Inflammatory macrophage treated with lipopolysaccharide for 4 hours (primary cell): ENCODE measurements at regions not wholly inside any gene's neighbourhood (a gene's known extent, or its start where the extent isn't known, plus 50 kb on each side); places are given as distances from the start of the nearest gene placed in this dataset.
A peak's percentile ranks its signal among the peaks of the same experiment; 100 is the strongest.
"Not testable (repeated sequence)": the region's sequence is repeated elsewhere in the genome, so short reads cannot be mapped to it uniquely, and the experiment has no call there.

ENCODE experiments used
- DNase-seq: peaks from one replicate; pipeline ENCODE4 v3.0.0-alpha.2; 2020

DNA sequence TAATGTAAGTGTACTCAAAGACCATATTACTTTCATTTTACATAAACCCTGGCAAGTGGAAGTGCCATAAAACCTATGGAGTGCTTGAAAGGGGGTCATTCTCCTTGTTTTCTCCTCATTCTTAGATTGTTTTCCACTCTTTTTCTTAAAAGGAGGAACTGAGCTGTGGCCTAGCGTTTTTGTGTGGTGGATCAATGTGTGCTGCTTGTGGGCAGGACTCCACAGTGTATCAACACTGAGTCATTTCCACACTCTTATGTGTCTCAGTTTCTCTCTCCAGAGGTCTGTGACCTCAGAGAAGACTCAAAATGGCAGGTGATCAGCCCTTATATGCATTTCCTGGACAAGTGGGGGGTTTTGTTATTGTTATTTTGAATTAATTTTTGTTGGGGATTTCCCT is 516.1 kb upstream of the CDH10 start:
- no peak for DNase-seq

DNA sequence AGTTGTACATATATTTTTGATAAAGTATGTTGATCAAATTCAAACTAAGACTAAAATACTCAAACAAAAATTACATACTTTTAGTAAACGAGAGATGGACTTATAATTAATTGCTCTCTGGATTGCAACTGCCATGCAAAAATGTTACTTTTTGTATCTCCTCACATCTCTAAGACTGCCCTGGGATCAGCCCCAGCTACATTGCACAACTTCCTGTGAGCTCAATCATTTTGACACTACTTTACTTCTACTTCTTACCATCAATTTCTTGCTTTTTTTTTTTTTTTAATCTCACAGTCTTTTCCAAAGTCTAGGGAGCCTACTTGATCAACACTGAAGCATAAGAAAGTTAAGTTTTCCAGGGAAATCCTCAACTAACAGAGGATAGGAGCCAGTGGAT is 506.0 kb upstream of the CDH10 start:
- DNase-seq: no peak

DNA sequence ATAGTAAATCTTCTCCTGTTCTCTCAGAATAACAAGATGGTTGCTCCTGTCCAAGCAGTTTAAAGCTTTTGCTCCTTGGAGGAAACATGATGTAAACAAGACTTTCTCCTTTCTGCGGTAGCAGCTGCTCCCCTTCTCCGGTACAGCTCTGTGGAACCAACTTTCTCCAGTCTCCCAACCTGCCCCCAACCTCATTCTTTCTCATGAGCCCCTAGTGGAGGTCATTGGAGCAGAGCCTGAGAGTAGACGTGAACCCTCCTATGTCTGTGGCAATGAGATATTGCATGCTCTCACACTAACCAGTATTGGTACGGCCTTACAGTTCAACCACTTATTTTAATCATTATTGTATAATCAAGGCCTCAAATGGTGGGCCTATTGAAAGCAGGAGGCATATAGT is 483.8 kb upstream of the CDH10 start:
- DNase-seq: no peak

DNA sequence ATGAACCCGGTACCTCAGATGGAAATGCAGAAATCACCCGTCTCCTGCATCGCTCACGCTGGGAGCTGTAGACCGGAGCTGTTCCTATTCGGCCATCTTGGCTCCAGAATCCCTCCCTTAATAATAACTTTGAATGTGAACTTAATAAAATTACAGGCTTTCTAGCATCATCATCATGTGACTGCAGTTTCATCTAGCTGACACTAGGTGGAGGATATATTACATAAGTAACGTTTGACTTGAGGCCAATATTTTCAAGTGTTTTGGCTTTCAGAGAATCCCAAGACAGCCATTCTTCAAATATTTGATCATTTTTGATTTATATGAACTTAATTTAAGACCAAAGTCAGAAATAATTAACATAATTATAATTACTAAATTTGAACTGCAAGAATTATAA is 474.9 kb upstream of the CDH10 start:
- DNase-seq: peak; percentile 12

DNA sequence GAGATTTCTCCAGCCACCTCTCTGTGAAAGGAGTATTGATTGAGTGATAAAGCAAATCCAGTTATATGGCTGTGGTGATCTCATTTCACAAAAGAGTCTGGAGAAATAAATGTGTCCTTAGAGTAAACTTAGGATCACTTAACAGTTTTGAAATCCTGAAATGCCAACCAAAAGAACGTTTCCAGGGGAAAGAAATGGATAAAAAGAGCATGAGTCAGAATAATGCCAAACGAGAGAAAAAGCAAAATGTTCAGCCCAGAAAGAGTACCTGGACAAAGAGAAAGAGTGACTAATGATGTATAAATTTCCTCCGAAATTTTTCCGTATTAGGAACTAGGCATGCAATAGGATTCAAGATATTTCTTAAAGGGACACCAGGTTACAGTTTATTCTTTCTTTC is 463.1 kb upstream of the CDH10 start:
- no peak for DNase-seq

DNA sequence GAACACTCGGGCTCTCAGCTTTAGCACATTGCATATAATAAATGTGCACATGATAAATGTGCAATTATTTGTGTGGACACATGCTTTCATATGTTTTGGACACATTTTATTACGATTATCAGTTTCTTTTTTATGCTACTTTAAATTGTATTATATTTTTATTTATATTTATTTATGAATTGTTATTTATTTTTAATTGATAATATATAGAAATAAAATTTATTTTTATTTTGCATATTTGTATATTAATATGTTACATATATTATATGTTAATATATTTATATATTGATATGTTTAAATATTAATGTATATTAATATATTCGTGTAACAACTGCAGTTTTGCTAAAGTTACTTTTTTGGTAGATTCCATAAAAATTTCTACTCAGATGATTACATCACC is 454.8 kb upstream of the CDH10 start:
- DNase-seq: no peak

DNA sequence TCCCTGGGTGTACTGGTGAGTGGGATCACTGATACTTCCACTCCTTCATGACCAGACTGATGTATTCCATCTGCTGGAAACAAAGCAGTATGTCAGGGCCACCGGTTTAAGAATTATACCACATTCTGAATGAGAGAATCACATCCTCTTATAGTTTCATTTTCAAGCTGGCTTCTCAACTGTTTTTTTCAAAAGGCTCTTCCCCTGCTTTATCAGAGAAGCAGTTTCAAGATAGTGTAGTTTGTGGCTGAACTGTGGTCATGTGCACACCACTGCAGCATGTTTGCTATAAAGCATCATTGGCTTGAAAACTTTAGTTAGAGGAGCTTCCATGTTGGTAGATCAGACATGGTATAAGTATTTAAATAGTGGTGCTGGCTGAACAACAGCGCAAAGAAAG is 450.5 kb upstream of the CDH10 start:
- DNase-seq: no peak

DNA sequence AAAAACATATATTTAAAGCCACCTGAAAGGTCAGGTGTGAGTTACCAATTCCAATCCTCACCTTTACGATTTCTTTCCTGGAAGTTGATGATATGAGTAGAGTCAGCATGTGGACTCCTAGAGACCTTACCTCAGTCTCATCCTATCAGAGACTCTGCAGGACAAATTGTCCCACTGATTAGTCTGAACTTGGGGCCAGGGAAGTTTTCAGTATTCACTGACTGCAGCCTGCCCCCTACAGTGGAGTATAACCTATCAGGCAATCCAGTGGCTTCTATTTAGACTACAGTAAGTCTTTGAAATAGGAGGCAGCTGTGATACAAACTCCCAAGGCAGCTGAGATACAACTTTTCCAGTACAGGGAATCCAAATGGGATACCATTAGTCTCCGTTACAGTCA is 449.4 kb upstream of the CDH10 start:
- DNase-seq: no peak

DNA sequence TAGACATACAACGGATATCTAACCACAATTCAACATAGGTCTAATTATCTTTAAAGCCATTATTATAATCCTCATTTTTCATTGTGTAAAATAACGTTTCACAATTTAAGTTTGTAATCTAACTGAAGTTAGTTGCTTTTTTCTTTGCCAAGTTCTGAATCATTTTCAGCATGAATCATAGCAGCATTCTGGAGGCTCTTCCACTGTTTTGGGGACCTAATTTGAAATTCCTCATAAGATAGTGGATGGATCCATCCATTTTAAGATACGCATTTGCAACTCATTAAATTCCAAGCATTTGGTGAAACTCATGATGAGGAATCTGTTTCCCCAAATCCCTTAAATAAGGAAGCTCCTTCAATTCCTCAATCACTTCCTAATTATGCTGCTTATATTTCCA is 447.1 kb upstream of the CDH10 start:
- DNase-seq: no peak

DNA sequence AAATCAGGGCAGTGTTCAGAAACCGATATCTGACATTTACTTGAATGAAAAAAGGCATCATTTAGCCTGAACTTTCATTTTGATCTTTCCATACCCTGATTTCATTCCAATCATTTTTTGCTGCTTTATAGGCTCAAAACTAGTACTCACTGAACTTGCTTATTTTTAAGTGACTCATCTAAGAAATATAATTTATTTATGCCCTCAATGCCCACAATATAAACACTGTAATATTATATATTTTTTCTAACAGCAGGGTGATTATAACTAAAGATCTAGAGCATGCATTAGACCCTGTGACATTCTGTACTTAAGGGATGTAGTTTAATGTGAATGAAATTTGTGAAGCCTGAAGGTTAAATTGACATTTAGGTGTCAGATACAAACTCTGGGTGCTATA is 446.1 kb upstream of the CDH10 start:
- DNase-seq: no peak

DNA sequence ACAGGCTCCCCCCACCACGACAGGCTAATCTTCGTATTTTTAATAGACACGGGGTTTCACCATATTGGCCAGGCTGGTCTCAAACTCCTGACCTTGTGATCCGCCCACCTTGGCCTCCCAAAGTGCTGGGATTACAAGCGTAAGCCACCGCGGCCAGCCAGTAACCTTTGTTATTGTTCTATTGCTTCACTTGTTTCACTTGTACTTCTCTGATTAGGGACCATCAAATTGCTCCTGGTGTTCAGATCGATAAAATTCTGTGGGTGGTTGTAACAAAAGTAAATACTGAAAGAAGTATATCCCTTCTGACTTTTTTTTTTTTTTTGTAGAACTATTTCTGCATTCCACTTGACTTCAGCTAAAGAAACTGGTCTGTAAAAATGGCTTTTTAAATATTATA is 445.5 kb upstream of the CDH10 start:
- DNase-seq: no peak

DNA sequence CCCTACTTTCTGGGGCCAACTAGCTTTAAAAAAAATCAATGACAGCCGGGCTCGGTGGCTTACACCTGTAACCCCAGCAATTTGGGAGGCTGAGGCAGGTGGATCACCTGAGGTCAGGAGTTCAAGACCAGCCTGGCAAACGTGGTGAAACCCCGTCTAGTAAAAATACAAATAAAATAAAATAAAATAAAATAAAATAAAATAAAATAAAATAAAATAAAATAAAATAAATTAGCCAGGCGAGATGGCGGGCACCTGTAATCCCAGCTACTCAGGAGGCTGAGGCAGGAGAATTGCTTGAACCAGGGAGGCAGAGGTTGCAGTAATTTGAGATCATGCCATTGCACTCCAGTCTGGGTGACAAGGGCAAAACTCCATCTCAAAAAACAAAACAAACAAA is 443.9 kb upstream of the CDH10 start:
- not testable (repeated sequence) for DNase-seq

DNA sequence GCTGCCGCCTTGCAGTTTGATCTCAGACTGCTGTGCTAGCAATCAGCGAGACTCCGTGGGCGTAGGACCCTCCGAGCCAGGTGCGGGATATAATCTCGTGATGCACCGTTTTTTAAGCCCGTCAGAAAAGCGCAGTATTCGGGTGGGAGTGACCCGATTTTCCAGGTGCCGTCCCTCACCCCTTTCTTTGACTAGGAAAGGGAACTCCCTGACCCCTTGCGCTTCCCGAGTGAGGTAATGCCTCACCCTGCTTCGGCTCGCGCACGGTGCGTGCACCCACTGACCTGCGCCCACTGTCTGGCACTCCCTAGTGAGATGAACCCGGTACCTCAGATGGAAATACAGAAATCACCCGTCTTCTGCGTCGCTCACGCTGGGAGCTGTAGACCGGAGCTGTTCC is 438.5 kb upstream of the CDH10 start:
- DNase-seq: not testable (repeated sequence)

DNA sequence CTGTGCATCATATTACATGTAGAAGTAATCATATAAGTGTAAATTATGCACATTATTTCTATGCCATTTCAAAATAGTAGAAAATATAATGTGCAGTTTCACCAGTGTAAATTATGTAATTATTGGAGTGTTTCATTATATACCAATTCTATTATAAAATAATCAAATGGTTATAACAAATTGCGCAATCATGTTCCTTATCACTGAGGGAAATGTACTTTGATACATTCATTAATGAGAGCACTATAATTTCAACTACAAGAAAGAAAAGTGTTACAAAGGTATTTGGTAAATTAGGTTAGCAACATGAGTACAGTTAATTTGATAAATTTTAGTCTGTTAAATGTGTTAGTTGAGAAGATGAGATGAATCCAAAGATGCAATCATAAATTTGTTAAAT is 421.5 kb upstream of the CDH10 start:
- DNase-seq: no peak

DNA sequence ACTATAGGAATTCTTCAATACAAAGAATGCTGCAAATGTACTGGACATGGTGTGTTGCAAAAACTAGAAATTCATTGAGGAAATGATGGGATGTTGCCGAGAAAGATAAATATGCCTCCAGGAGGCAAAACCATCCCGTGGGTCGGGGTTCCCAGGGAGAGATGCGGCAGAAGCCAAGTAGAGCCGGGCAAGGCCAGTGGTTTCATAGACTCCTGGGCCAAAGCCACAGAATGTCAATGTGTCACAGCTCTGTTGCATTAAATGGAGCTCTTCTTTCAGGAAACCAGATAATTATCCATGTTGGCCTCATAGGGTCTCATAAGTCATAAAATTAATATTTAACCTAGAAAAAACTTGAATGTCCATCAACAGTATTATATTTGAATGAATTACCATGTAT is 419.5 kb upstream of the CDH10 start:
- no peak for DNase-seq

DNA sequence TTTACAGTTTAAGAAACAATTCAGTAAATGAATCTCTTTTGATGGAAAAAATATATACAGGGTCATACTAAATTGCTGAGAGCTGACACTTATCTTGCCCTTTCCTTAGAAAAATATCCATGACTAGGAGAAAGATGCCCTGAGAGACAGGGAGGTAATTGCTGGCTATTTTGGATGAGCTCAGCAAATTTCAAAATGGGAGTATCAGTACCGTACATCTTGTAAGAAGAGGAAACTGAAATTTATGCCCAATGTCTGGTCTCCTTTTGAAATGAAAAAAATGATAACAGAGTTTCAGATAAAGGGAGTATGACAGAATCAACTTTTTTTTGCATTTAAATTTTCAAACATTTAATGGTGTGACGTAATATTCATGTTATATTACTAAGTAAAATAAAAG is 415.8 kb upstream of the CDH10 start:
- DNase-seq: no peak

DNA sequence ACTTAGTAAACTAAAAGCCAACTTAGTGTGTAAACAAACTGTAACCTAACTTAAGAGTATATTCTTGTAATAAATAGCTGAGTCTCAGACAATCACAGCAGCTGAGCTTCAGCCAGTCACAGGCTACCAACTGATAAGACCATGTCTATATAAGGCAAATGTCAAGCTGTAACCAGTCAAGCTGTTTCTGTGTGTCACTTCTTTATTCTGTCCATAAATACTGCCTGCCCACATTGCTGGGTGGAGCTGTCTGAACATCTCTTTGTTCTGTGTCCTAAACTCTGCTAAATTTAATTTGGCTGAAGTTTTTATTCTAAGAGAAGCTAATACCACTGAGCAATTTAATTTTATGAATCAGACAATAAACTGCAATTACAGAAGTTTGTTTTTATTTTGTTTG is 412.1 kb upstream of the CDH10 start:
- no peak for DNase-seq

DNA sequence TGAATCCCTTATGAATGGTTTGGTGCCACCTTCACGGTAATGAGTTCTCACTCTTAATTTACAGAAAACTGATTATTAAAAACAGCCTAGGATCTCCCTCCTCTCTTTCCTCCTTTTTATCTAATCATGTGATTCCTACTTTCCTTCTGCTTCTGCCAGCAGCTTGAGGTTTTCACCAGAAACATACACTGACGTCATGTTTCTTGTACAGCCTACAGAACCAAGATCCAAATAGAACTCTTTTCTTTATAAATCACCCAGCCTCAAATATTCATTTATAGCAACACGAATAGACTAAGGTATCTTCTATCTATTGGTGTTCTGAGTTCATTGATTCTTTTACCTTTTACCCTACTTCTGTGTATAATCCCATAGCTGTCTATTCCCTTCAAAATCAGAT is 388.9 kb upstream of the CDH10 start:
- no peak for DNase-seq

DNA sequence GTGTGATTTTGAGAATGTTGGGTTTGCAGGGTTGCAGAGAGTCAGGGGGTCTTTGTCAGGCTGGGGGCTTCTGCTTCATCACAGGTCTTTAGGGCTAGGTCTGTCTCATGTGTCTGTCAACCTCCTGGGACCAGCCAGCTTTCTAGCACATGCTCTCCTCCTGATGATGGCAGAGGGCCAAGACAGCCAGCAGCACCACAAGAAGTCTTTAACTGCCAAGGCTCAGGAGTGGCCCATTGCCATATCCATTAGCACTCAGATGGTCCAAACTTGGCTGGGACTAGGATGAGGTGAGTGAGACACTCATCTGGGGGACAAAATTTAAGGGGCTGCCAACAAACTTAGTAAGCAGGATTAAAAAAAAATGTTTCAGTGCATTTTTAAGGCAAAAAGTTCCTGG is 384.2 kb upstream of the CDH10 start:
- DNase-seq: no peak

DNA sequence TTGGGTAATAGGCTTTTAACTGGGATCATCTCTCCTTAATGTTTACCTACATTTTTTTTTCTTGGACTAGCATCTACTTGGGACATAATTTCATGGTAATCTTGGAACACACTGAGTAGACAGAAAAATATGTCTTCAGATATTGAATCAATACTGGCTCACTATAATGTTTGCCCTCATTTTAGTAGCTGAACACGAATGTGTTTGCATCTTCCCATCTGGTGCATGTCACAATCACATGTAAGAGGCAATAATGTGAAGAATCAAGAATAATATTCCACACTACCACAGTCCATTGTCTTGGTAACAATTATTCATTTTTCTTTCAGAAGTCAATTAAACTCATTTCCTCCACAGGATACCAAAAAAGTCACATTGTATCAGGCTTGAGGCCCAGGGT is 382.7 kb upstream of the CDH10 start:
- no peak for DNase-seq

DNA sequence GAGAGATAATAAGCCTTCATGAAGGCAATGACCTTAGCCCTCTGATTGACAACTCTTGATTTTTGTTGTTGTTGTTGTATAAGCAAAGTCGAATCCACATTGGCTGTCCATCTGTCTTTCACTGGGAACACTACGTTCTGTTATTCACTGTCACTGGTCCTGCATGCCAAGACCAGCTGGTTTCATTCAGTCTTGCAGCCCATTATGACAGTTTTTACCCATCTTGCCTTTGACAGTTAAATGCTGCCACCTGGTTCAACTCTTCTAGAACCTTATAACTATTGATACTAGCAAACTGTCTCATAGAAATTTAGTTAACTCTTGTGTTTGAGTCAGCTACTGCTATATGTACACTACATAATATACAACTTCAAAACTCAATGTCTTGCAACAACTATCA is 382.3 kb upstream of the CDH10 start:
- no peak for DNase-seq

DNA sequence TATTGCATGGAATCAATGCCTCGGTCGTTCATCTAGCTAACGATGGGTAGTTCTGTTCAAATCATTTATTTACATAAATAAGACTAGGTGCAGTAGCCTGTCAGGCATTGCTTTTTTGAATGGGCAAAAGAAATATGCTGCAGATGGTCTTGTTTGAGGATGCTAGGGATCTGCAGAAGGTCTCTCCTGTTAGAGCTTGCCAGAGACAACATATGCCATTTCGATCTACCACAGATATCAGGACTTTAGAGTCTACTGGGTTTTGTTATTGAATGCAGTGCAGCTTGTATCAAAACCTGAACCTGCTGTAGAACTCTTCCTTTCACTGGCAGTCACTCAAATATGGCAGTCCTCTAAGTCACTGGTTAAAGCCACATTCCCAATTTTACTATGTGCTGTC is 381.1 kb upstream of the CDH10 start:
- no peak for DNase-seq

DNA sequence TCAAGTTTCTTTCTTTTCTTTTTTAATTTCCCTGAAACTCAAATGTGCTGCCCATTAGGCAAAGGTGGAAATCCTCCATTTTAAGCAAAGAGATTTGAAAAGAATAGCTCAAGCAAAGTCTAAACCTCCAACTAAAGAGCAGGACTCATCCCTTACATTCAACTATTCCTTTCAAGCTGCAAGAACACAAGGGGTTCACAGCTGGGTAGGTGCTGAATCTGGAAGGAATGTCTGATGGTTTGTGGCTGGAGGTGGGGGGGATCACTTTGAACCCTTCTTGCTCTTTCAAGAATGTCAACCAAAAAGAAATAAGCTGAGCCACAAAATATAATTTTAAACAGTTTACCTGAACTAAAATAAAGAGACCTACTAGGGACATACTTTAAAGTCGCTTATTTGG is 375.7 kb upstream of the CDH10 start:
- no peak for DNase-seq

DNA sequence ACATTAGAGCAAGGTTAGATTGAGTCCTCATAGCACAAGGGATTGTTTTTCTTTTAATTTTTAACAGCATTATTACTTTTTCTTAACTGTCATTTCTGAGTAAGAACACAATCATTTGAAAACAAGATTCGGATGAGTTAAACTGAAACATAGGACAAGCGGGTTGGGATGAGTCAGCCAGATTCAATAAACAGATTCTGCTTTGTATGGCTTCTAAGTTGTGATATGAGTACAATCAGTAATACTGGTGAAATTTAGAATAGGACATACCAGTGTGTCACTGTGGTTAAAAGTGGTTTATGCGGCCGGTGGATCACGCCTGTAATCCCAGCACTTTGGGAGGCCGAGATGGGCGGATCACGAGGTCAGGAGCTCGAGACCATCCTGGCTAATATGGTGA is 364.3 kb upstream of the CDH10 start:
- no peak for DNase-seq

DNA sequence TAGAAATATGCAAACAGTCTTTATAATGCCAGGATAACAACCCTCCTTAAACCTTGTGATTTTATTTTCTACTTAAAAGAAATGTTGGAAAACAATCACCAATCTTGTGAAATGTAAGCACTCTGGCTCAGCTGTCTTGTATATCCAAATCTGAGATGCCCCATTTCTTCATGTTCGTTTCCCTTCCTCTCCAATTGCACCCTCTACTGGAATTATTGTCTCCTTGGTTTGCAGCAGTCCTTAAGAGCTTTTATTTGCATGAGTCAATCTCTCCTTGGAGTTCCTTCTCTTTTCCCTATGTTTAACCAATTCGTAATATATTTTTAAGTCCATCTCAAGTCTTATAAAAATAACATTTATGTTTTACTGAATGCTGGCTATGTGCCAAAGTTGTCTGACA is 362.0 kb upstream of the CDH10 start:
- DNase-seq: no peak

DNA sequence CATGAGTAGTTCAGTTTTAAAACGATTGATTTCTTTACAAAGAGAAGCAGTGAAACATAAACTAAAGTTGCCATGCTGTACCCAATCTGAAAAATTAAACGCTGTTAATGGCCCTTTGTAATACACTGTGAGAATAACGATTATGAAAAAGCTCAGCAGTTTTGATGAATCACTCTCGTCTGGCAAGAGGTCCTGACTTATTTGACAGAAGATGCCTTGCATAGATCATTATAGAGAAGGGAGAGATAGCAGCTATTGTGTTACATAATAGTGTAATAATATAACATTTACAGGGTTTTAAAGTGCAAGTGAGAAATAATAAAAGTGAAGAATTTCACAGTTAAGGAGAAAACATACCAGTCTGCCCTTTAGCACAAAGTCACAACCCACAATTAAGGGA is 361.5 kb upstream of the CDH10 start:
- DNase-seq: no peak

DNA sequence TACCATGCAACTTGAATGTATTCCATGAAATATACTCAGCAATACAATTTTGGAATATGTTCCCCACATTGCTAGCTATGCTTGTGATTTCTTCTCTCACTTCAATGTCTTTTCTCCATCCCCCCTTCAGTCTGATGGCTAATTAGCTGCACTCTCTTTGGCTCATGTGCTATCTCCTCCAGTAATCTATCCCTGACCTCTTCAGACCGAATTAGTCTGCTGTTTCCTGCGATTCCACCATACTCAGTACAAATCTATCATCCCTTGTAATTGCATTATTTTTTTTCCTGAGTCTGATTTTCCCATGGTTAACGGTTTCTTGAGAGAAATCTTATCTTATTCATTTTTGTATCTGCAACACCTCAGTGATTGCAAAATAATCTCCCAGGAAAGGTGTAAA is 360.7 kb upstream of the CDH10 start:
- DNase-seq: no peak
